ENCODE measurements at regions not wholly inside any gene's neighbourhood (a gene's known extent, or its start where the extent isn't known, plus 50 kb on each side); places are given as distances from the start of the nearest gene placed in this dataset.

GRCh38 chr7:35483568-35483967 lies 211.4 kb downstream of the HERPUD2 start:
- DNase-seq (ENCODE audit: low spot score in 2 of 2, unreplicated experiment in 2 of 2) = no peak
- Mint-ChIP-seq H3K27me3 (ENCODE audit: low read depth) (no peaks in the 10 kb centered on the region), H3K4me1 (peaks cover 21% of the 10 kb centered on the region), H3K36me3 (no peaks in the 10 kb centered on the region), H3K27ac (no peak overlapping the region), H3K9me3 (peaks cover 6% of the 10 kb centered on the region), H3K4me3 (no peak overlapping the region)
- TF ChIP-seq CTCF (IDR thresholded peaks at IDR 0.05; ENCODE audit: unreplicated experiment) = no peak

- Mint-ChIP-seq H3K9me3 (peaks cover 18% of the 10 kb centered on the region), H3K27ac (peak overlapping the region; percentile 90), H3K4me3 (no peak overlapping the region), H3K27me3 (ENCODE audit: low read depth) (no peaks in the 10 kb centered on the region), H3K36me3 (peaks cover under 1% of the 10 kb centered on the region), H3K4me1 (peaks cover 21% of the 10 kb centered on the region)
- no peak for DNase-seq (ENCODE audit: low spot score in 2 of 2, unreplicated experiment in 2 of 2)
- no peak for TF ChIP-seq CTCF (IDR thresholded peaks at IDR 0.05; ENCODE audit: unreplicated experiment)
Measured at GRCh38 chr7:35482231-35482630, 212.7 kb downstream of the HERPUD2 start.

- no peak for DNase-seq (ENCODE audit: low spot score in 2 of 2, unreplicated experiment in 2 of 2)
- H3K27me3 Mint-ChIP-seq (ENCODE audit: low read depth) = no peaks in the 10 kb centered on the region
- TF ChIP-seq CTCF (IDR thresholded peaks at IDR 0.05; ENCODE audit: unreplicated experiment) = no peak
- no peak overlapping the region for H3K4me3 Mint-ChIP-seq
- peaks cover 4% of the 10 kb centered on the region for H3K36me3 Mint-ChIP-seq
- H3K9me3 Mint-ChIP-seq = peaks cover 32% of the 10 kb centered on the region
- peaks cover 21% of the 10 kb centered on the region for H3K4me1 Mint-ChIP-seq
- H3K27ac Mint-ChIP-seq = peak overlapping the region; percentile 60
Measured at GRCh38 chr7:35480806-35481205, 214.1 kb downstream of the HERPUD2 start.

GRCh38 chr7:35477609-35478008 lies 217.3 kb downstream of the HERPUD2 start:
- Mint-ChIP-seq H3K9me3 (peaks cover 42% of the 10 kb centered on the region), H3K27me3 (ENCODE audit: low read depth) (no peaks in the 10 kb centered on the region), H3K27ac (no peak overlapping the region), H3K36me3 (peaks cover 4% of the 10 kb centered on the region), H3K4me3 (no peak overlapping the region), H3K4me1 (peaks cover 21% of the 10 kb centered on the region)
- no peak for DNase-seq (ENCODE audit: low spot score in 2 of 2, unreplicated experiment in 2 of 2)
- TF ChIP-seq CTCF (IDR thresholded peaks at IDR 0.05; ENCODE audit: unreplicated experiment) = no peak

GRCh38 chr7:35474100-35474499 lies 220.2 kb upstream of the TBX20 start:
- no peaks in the 10 kb centered on the region for H3K27me3 Mint-ChIP-seq (ENCODE audit: low read depth)
- H3K4me1 Mint-ChIP-seq = no peaks in the 10 kb centered on the region
- no peak for DNase-seq (ENCODE audit: low spot score in 2 of 2, unreplicated experiment in 2 of 2)
- H3K36me3 Mint-ChIP-seq = peaks cover 4% of the 10 kb centered on the region
- H3K4me3 Mint-ChIP-seq = no peak overlapping the region
- no peak for TF ChIP-seq CTCF (IDR thresholded peaks at IDR 0.05; ENCODE audit: unreplicated experiment)
- no peak overlapping the region for H3K27ac Mint-ChIP-seq
- H3K9me3 Mint-ChIP-seq = peaks cover 42% of the 10 kb centered on the region

- no peak overlapping the region for H3K27ac Mint-ChIP-seq
- no peaks in the 10 kb centered on the region for H3K36me3 Mint-ChIP-seq
- no peak for DNase-seq (ENCODE audit: low spot score in 2 of 2, unreplicated experiment in 2 of 2)
- no peaks in the 10 kb centered on the region for H3K9me3 Mint-ChIP-seq
- H3K4me3 Mint-ChIP-seq = no peak overlapping the region
- H3K27me3 Mint-ChIP-seq (ENCODE audit: low read depth) = peaks cover 2% of the 10 kb centered on the region
- peaks cover 7% of the 10 kb centered on the region for H3K4me1 Mint-ChIP-seq
- no peak for TF ChIP-seq CTCF (IDR thresholded peaks at IDR 0.05; ENCODE audit: unreplicated experiment)
Measured at GRCh38 chr7:35468606-35469005, 214.7 kb upstream of the TBX20 start.

Measured in mesothelial cell of epicardium (in vitro differentiated cells).